ENCODE measurements at regions not wholly inside any gene's neighbourhood (a gene's known extent, or its start where the extent isn't known, plus 50 kb on each side); places are given as distances from the start of the nearest gene placed in this dataset.
A peak's percentile ranks its signal among the peaks of the same experiment; 100 is the strongest.

GRCh38 chr18:73724958-73725357 lies 422.7 kb downstream of the FBXO15 start:
- no peak for DNase-seq

- DNase-seq: no peak
Observed at GRCh38 chr18:73719611-73720010, 428.0 kb downstream of the FBXO15 start.

- DNase-seq: peak; percentile 57
Observed at GRCh38 chr18:73717570-73717969, 430.1 kb downstream of the FBXO15 start.

GRCh38 chr18:73715210-73715670 lies 432.4 kb downstream of the FBXO15 start:
- DNase-seq: no peak

GRCh38 chr18:73714466-73714865 lies 433.2 kb downstream of the FBXO15 start:
- no peak for DNase-seq

GRCh38 chr18:73711256-73711655 lies 436.4 kb downstream of the FBXO15 start:
- no peak for DNase-seq

- DNase-seq: peak; percentile 21
Observed at GRCh38 chr18:73708591-73708990, 439.0 kb downstream of the FBXO15 start.

- DNase-seq: no peak
Observed at GRCh38 chr18:73707035-73707434, 440.6 kb downstream of the FBXO15 start.

GRCh38 chr18:73697353-73697752 lies 450.3 kb downstream of the FBXO15 start:
- DNase-seq: no peak

GRCh38 chr18:73696698-73697097 lies 450.9 kb downstream of the FBXO15 start:
- DNase-seq: no peak

GRCh38 chr18:73696171-73696570 lies 451.5 kb downstream of the FBXO15 start:
- DNase-seq: no peak

GRCh38 chr18:73693091-73693490 lies 454.5 kb downstream of the FBXO15 start:
- DNase-seq: no peak

GRCh38 chr18:73691624-73692023 lies 456.0 kb downstream of the FBXO15 start:
- no peak for DNase-seq

- DNase-seq: peak; percentile 57
Observed at GRCh38 chr18:73691118-73691517, 456.5 kb downstream of the FBXO15 start.

- no peak for DNase-seq
Observed at GRCh38 chr18:73690222-73690621, 457.4 kb downstream of the FBXO15 start.

GRCh38 chr18:73688851-73689711 lies 458.6 kb downstream of the FBXO15 start:
- peak; percentile 93 for DNase-seq

GRCh38 chr18:73688161-73688560 lies 459.5 kb downstream of the FBXO15 start:
- DNase-seq: no peak

GRCh38 chr18:73684647-73685046 lies 463.0 kb downstream of the FBXO15 start:
- DNase-seq: no peak

- DNase-seq: peak; percentile 49
Observed at GRCh38 chr18:73683409-73684238, 464.0 kb downstream of the FBXO15 start.

- DNase-seq: no peak
Observed at GRCh38 chr18:73681912-73682311, 465.7 kb downstream of the FBXO15 start.

GRCh38 chr18:73681398-73681797 lies 466.2 kb downstream of the FBXO15 start:
- DNase-seq: no peak

- DNase-seq: no peak
Observed at GRCh38 chr18:73679941-73680712, 467.5 kb downstream of the FBXO15 start.

- no peak for DNase-seq
Observed at GRCh38 chr18:73677450-73677849, 470.2 kb downstream of the FBXO15 start.
